Activated CD4-positive, alpha-beta T cell treated with anti-CD3 and anti-CD28 coated beads, Interleukin-2, amount 50 U/mL, for 16 hours (primary cell): ENCODE measurements at regions not wholly inside any gene's neighbourhood (a gene's known extent, or its start where the extent isn't known, plus 50 kb on each side); places are given as distances from the start of the nearest gene placed in this dataset.
"Not testable (repeated sequence)": the region's sequence is repeated elsewhere in the genome, so short reads cannot be mapped to it uniquely, and the experiment has no call there.

Experiments used
- DNase-seq: peaks from one replicate; pipeline ENCODE4 v3.0.0-alpha.2; 2020

GRCh38 chr2:186304064-186304463 lies 182.0 kb upstream of the ZC3H15 start:
- no peak for DNase-seq

- no peak for DNase-seq
Measured at GRCh38 chr2:186306754-186307153, 179.3 kb upstream of the ZC3H15 start.

- no peak for DNase-seq
Measured at GRCh38 chr2:186307871-186308270, 178.2 kb upstream of the ZC3H15 start.

- no peak for DNase-seq
Measured at GRCh38 chr2:186308347-186308746, 177.7 kb upstream of the ZC3H15 start.

GRCh38 chr2:186309901-186310300 lies 176.2 kb upstream of the ZC3H15 start:
- DNase-seq, result no peak

- no peak for DNase-seq
Measured at GRCh38 chr2:186319105-186319504, 167.0 kb upstream of the ZC3H15 start.

GRCh38 chr2:186325827-186326535 lies 160.1 kb upstream of the ZC3H15 start:
- no peak for DNase-seq

GRCh38 chr2:186327251-186327868 lies 158.7 kb upstream of the ZC3H15 start:
- DNase-seq, result no peak

- no peak for DNase-seq
Measured at GRCh38 chr2:186328838-186329237, 157.2 kb upstream of the ZC3H15 start.

GRCh38 chr2:186330050-186330449 lies 156.0 kb upstream of the ZC3H15 start:
- no peak for DNase-seq

- DNase-seq, result no peak
Measured at GRCh38 chr2:186339716-186340115, 146.3 kb upstream of the ZC3H15 start.

- DNase-seq, result no peak
Measured at GRCh38 chr2:186342029-186342428, 144.0 kb upstream of the ZC3H15 start.

GRCh38 chr2:186345745-186346144 lies 140.3 kb upstream of the ZC3H15 start:
- no peak for DNase-seq

GRCh38 chr2:186346216-186346615 lies 139.8 kb upstream of the ZC3H15 start:
- no peak for DNase-seq

- DNase-seq, result no peak
Measured at GRCh38 chr2:186347472-186347871, 138.6 kb upstream of the ZC3H15 start.

GRCh38 chr2:186348200-186348599 lies 137.9 kb upstream of the ZC3H15 start:
- DNase-seq, result no peak

- no peak for DNase-seq
Measured at GRCh38 chr2:186349508-186349907, 136.6 kb upstream of the ZC3H15 start.

- not testable (repeated sequence) for DNase-seq
Measured at GRCh38 chr2:186354160-186354559, 131.9 kb upstream of the ZC3H15 start.

GRCh38 chr2:186365406-186365805 lies 120.7 kb upstream of the ZC3H15 start:
- DNase-seq, result no peak

- DNase-seq, result no peak
Measured at GRCh38 chr2:186379052-186379451, 107.0 kb upstream of the ZC3H15 start.

GRCh38 chr2:186380805-186381204 lies 105.3 kb upstream of the ZC3H15 start:
- no peak for DNase-seq

- DNase-seq, result no peak
Measured at GRCh38 chr2:186381573-186381972, 104.5 kb upstream of the ZC3H15 start.

GRCh38 chr2:186382932-186383331 lies 103.1 kb upstream of the ZC3H15 start:
- no peak for DNase-seq

- no peak for DNase-seq
Measured at GRCh38 chr2:186384226-186384625, 101.8 kb upstream of the ZC3H15 start.
